Mesothelial cell of epicardium (in vitro differentiated cells): ENCODE measurements at regions not wholly inside any gene's neighbourhood (a gene's known extent, or its start where the extent isn't known, plus 50 kb on each side); places are given as distances from the start of the nearest gene placed in this dataset.

Source experiments
- DNase-seq, 2 experiments: peaks; one replicate each; pipeline ENCODE4 v3.0.0; 2021; ENCODE audit warnings: low spot score in 2 of 2; ENCODE audit not compliant: unreplicated experiment in 2 of 2
- H3K27ac Mint-ChIP-seq: 2 replicates; pipeline ENCODE4 v1.8.0; 2021; ENCODE audit warnings: mixed read lengths
- H3K27me3 Mint-ChIP-seq: 2 replicates; pipeline ENCODE4 v1.8.0; 2021; ENCODE audit warnings: low read depth, mixed read lengths
- H3K36me3 Mint-ChIP-seq: 2 replicates; pipeline ENCODE4 v1.8.0; 2021; ENCODE audit warnings: mixed read lengths
- H3K4me1 Mint-ChIP-seq: 2 replicates; pipeline ENCODE4 v1.8.0; 2021; ENCODE audit warnings: mixed read lengths
- H3K4me3 Mint-ChIP-seq: 2 replicates; pipeline ENCODE4 v1.8.0; 2021; ENCODE audit warnings: mild to moderate bottlenecking, moderate library complexity, mixed read lengths
- H3K9me3 Mint-ChIP-seq: 2 replicates; pipeline ENCODE4 v1.8.0; 2021; ENCODE audit warnings: mixed read lengths
- TF ChIP-seq, protein P1 (sequence below): fragments of 200-600 bp; sonication (generic); IDR thresholded peaks from one replicate; pipeline ENCODE4 v1.5.0; 2021; ENCODE audit warnings: antibody characterized with exemption; ENCODE audit not compliant: unreplicated experiment

DNA sequence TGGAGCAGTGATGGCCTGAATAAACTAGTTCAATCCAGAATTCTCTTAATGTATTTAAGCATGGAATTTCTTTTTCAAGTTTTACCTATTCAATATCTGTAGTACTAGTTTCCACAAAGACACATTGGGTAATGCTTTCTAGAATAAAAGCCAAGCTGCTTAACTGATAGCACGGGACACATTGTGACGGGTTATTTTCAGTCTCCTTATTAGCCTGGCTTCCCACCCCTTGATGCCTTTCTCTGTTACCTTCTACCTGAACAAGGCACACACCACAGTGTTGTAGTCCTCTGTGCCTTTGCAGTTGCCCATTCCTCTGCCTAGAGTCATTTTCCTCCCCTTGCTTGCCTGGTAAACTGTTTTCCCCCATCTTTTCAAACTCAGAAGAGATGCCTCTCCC is 139.1 kb downstream of the HDGFL1 start:
- no peaks in the 10 kb centered on the region for H3K9me3 Mint-ChIP-seq
- H3K27me3 Mint-ChIP-seq: no peaks in the 10 kb centered on the region
- H3K36me3 Mint-ChIP-seq: no peaks in the 10 kb centered on the region
- TF ChIP-seq, protein P1, sequence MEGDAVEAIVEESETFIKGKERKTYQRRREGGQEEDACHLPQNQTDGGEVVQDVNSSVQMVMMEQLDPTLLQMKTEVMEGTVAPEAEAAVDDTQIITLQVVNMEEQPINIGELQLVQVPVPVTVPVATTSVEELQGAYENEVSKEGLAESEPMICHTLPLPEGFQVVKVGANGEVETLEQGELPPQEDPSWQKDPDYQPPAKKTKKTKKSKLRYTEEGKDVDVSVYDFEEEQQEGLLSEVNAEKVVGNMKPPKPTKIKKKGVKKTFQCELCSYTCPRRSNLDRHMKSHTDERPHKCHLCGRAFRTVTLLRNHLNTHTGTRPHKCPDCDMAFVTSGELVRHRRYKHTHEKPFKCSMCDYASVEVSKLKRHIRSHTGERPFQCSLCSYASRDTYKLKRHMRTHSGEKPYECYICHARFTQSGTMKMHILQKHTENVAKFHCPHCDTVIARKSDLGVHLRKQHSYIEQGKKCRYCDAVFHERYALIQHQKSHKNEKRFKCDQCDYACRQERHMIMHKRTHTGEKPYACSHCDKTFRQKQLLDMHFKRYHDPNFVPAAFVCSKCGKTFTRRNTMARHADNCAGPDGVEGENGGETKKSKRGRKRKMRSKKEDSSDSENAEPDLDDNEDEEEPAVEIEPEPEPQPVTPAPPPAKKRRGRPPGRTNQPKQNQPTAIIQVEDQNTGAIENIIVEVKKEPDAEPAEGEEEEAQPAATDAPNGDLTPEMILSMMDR: no peak
- H3K4me1 Mint-ChIP-seq: peaks cover 20% of the 10 kb centered on the region
- H3K27ac Mint-ChIP-seq: no peak overlapping the region
- H3K4me3 Mint-ChIP-seq: no peak overlapping the region
- no peak for DNase-seq

DNA sequence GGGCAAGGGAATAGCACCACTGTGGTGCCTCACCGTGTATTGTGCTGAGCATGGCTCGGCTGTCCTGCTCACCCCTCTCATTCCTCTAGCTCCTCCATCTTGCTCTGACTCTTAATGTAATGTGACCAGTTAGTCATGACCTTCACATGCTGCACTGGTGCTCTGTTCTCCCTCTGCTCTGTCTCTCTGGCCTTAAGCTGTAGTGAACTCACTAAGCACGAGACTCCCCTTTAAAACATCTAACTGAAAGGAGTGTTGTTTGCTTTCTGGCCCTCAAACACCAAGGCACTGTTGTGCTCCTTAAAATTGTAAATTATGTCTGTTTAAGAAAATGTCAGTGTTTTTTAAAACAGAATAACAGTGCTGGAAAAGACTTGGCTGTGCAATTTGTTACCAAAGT is 140.4 kb downstream of the HDGFL1 start:
- Mint-ChIP-seq H3K36me3 (no peaks in the 10 kb centered on the region), H3K9me3 (no peaks in the 10 kb centered on the region), H3K27me3 (no peaks in the 10 kb centered on the region), H3K4me3 (no peak overlapping the region), H3K27ac (peak overlapping the region; percentile 17), H3K4me1 (peaks cover 20% of the 10 kb centered on the region)
- TF ChIP-seq, protein P1: no peak
- DNase-seq: no peak

DNA sequence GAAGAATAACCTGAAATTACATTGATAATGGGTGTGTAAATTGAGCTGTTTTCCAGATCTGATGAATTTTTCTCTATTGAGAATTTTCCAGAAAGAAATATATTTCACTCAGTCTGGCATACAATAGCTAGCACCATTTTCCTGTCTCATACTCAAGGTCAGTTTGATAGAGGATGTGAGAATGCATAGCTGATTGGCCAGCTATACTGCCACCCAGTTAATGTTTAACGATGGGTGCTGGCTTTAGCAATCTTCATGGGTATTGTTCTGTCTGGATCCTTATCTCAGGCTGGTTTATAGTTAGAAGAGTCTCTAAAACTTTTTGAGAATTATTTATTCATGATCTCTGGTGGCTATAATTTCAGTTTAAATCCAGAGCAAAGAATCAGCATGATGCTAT is 147.4 kb downstream of the HDGFL1 start:
- H3K4me1 Mint-ChIP-seq: peaks cover 19% of the 10 kb centered on the region
- no peaks in the 10 kb centered on the region for H3K36me3 Mint-ChIP-seq
- DNase-seq: no peak
- H3K27ac Mint-ChIP-seq: peak overlapping the region; percentile 11
- H3K9me3 Mint-ChIP-seq: no peaks in the 10 kb centered on the region
- no peaks in the 10 kb centered on the region for H3K27me3 Mint-ChIP-seq
- TF ChIP-seq, protein P1: no peak
- H3K4me3 Mint-ChIP-seq: no peak overlapping the region

DNA sequence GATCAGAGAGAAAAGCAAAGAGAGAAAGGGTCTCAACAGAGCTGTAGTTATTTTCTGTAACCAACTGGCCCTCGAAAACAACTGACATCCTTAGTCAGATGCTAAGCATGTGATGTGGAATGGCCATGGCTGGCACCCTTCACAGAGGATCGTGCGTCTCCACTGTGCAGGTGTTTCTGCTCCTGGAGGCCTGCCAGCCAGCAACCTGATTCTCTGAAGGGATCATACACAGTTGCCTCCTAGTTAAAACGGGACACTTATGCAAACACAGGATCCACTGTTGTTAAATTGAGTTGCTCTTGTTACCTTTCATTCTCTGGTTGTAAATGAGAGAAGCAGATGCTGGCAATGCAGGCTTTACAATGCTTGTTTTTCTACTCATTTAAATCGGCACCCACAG is 148.5 kb downstream of the HDGFL1 start:
- TF ChIP-seq, protein P1: no peak

DNA sequence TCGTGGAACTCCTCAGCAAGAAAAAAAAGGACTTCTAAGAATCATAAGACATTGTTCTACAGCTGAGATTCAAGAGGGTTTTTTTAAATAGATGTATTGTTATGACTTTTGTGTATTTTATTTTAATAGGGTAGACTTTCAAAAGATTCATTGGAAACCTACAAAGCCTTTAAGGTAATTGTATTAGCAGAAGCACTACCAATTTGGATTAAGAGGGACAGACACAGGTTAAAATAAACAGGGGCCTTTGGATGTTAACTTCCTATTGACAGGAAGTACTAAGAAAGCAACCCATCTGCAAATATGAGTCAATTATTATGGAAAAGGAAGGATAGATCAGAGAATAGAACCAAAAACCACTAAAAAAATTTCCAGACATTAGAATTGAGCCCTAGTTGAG is 153.5 kb downstream of the HDGFL1 start:
- Mint-ChIP-seq H3K4me1 (peaks cover 26% of the 10 kb centered on the region), H3K27me3 (no peaks in the 10 kb centered on the region), H3K9me3 (peaks cover 16% of the 10 kb centered on the region), H3K36me3 (peaks cover 16% of the 10 kb centered on the region), H3K4me3 (no peak overlapping the region), H3K27ac (no peak overlapping the region)
- no peak for DNase-seq
- TF ChIP-seq, protein P1: no peak

More for the DNA sequence above, 148.5 kb downstream of the HDGFL1 start:
- Mint-ChIP-seq H3K9me3 (peaks cover 6% of the 10 kb centered on the region), H3K27me3 (no peaks in the 10 kb centered on the region), H3K4me1 (peaks cover 19% of the 10 kb centered on the region), H3K4me3 (no peak overlapping the region), H3K27ac (no peak overlapping the region), H3K36me3 (peaks cover 6% of the 10 kb centered on the region)
- DNase-seq: no peak

DNA sequence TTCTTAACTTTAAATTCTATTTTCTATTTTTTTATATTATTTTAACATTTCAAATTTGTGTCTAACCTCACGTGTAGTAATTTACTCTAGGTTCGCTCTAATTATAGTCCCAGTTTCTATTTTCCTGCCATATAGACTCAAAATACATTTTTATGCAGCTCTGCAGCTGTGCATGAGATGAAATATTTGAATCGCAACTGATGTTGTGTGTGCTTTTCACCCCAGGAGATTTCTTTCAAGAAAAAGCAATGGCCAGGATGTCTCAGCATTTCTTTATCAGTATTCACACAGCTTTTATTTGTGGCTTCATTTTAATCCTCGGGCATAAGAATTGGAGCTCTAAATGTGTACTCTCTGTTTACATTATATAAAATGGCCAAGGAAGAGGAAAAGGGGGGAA is 157.6 kb downstream of the HDGFL1 start:
- Mint-ChIP-seq H3K27ac (no peak overlapping the region), H3K4me3 (no peak overlapping the region), H3K4me1 (peaks cover 24% of the 10 kb centered on the region), H3K27me3 (no peaks in the 10 kb centered on the region), H3K36me3 (peaks cover 14% of the 10 kb centered on the region), H3K9me3 (peaks cover 15% of the 10 kb centered on the region)
- TF ChIP-seq, protein P1: no peak
- no peak for DNase-seq
